GM12874 (cell line): ENCODE measurements at regions not wholly inside any gene's neighbourhood (a gene's known extent, or its start where the extent isn't known, plus 50 kb on each side); places are given as distances from the start of the nearest gene placed in this dataset.

Source experiments
- CTCF ChIP-seq: IDR thresholded peaks from 2 replicates; pipeline ENCODE4 v1.5.1; 2011; ENCODE audit warnings: low read depth, mild to moderate bottlenecking, control low read depth, low read length, moderate library complexity; ENCODE audit not compliant: insufficient read depth

DNA sequence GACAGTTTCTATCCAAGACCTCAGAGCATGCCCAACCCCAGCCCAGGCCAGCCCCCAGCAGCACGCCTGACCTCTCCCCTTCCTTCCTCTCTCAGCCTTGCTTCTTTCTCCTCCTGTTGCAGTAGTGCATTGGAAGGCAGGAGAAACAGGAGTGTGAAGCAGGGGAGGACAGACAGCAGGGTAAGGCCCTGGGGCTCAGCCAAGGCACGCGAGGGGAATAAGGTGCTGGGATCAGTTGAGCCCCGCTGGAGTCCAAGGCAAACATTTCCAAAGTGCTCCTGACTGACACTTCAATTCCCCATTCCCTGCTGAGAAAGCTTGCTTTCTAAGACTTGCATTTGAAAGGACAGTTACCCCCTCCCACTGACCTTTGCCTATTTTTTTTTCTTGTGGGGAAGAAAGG is 73.1 kb upstream of the OLFM4 start:
- no peak for TF ChIP-seq CTCF

- no peak for TF ChIP-seq CTCF
These were observed 73.8 kb upstream of the OLFM4 start for GRCh38 chr13:52954838-52955237.

DNA sequence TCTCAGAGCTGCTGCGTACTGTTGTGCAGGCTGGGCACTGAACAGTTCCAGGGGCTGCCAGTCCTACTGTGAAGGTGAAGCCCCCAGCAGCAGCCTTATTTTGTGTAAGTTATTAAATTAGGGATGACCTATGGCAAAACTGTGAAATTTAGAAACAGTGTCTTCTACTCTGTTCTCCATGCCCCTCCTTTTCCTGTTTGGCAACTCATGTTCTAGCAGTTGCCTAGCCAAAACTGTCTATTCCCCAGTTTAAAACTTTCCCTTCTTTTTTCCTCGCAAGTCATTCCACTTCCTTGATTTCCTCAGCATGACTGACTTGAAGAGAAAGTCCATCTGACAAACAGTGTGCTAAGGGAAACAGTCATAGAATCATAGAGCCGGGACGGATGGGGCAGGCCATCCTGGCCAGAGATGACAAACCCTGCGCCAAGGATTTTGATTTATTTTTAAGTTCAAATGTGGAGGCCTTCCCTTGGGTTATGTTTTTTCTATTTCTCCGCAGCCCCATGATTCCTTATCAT is 78.1 kb upstream of the OLFM4 start:
- TF ChIP-seq CTCF: no peak

DNA sequence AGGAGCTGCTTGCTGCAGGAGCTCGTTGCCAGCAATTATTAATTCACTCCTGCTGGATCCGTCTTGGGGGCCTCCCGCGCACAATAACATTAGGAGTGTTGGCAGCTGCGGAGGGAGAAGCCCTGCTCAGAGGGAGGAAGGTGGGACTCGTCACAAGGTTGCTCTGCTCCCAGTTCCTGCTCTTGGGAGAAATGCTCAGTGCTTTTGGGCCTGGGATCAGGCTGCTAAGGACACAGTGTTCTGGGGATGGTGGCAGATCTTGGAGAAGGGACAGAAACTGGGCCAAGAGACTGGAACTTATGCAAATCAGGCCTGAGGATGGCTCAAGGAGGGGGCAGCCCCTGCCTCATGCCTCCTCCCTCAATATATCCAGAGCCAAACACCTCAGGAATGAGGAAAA is 78.9 kb upstream of the OLFM4 start:
- no peak for TF ChIP-seq CTCF

- TF ChIP-seq CTCF: no peak
These were observed 79.6 kb upstream of the OLFM4 start for GRCh38 chr13:52949044-52949443.

DNA sequence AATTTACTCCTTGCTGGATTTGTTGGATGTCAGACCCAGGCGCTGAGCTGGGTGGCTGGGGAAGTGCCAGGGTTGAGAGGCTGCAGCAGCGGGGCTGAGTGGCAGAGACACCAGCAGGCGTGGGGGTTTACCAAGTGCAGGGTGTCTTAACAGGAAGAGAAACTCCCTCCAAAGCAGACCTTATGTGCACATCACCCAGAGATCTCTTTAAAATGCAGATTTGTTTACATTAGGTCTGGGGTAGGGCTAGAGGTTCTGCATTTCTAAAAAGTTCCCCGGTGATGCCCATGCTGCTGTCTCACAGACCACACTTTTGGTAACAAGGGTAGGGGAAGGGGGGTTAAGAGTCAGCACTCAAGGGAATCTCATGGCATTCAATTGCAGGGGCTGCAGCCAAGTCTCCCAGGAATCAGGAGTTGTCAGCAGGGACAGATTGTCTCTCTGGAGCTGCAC is 80.7 kb upstream of the OLFM4 start:
- no peak for TF ChIP-seq CTCF

DNA sequence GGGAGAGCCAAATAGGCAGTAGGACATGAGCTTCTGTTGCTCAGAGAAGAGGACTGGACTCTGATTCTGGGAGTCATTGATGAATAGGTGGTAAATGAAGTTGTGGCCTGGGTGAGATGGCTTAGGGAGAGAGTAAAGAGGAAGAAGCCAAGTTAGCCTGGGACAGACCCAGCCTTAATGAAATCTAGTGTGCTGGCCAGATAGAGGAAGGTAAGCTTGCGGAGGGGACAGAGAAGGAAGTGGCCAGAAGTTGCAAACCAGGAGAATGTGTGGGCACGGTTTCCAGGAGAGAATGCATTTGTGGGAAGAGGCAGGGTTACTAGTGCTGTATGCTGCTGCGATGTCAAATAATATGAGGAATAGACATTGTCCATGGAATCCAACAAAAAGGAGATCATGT is 83.3 kb upstream of the OLFM4 start:
- no peak for TF ChIP-seq CTCF
